MM.1S (cell line): ENCODE measurements at regions not wholly inside any gene's neighbourhood (a gene's known extent, or its start where the extent isn't known, plus 50 kb on each side); places are given as distances from the start of the nearest gene placed in this dataset.

Experiments
- CTCF ChIP-seq: fragments of 300-600 bp; sonication (generic); IDR thresholded peaks from 2 replicates; pipeline ENCODE4 v1.5.1; 2016; ENCODE audit warnings: antibody characterized with exemption, low read length, mixed read lengths
- EZH2 ChIP-seq: fragments of 300-600 bp; sonication (generic); optimal IDR thresholded peaks from 2 replicates; pipeline ENCODE3; 2017; ENCODE audit warnings: low read depth, mild to moderate bottlenecking, antibody characterized with exemption, low read length, mixed read lengths

GRCh38 chr4:129254526-129254925 is 158.6 kb downstream of the C4orf33 start:
- TF ChIP-seq EZH2 (no peak), CTCF (no peak)
